ENCODE measurements at regions not wholly inside any gene's neighbourhood (a gene's known extent, or its start where the extent isn't known, plus 50 kb on each side); places are given as distances from the start of the nearest gene placed in this dataset.
"Not testable (repeated sequence)": the region's sequence is repeated elsewhere in the genome, so short reads cannot be mapped to it uniquely, and the experiment has no call there.

DNA sequence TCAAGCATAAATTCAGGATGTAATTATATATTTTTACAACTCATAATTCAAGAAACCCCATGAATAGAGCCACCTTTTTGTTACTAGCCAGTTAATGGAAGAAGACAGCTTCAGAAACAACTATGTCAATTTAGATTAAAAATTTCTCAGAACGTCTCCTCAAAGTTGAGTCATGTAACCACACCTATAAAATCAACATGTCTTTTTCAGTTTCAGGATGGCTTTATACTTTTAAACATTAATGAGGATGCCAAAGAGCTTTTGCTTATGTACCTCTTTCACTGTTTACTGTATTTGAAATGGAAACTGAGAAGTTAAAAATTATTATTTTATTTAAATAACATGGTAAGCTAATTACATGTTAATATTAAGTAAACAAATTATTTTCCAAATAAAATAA lies 280.1 kb downstream of the PTH2R start:
- ChIA-PET CTCF (no interaction called here), POLR2A (no interaction called here)
- no peaks in the 10 kb centered on the region for H3K27me3 ChIP-seq (replicated peaks; ENCODE audit: control insufficient read depth, insufficient read depth, low read length)
- H3K9me3 ChIP-seq: no peaks in the 10 kb centered on the region
- no peak overlapping the region for H3K4me3 ChIP-seq (ENCODE audit: low read depth, low read length)
- H3K27ac Mint-ChIP-seq (ENCODE audit: unreplicated experiment): no peak overlapping the region
- H3K36me3 ChIP-seq (ENCODE audit: control insufficient read depth, insufficient read depth, low read length): no peaks in the 10 kb centered on the region
- no peak overlapping the region for H3K4me3 Mint-ChIP-seq (ENCODE audit: unreplicated experiment)
- no peak for DNase-seq
- intact Hi-C loops (cut with micrococcal nuclease; ENCODE audit: unreplicated experiment): no loop called here
- H3K4me1 Mint-ChIP-seq (ENCODE audit: low read depth, unreplicated experiment): no peaks in the 10 kb centered on the region
- no peaks in the 10 kb centered on the region for H3K36me3 Mint-ChIP-seq (ENCODE audit: insufficient read depth, unreplicated experiment)
- peaks cover 22% of the 10 kb centered on the region for H3K9me3 Mint-ChIP-seq (ENCODE audit: unreplicated experiment)
- no peaks in the 10 kb centered on the region for H3K27me3 Mint-ChIP-seq (ENCODE audit: insufficient read depth, unreplicated experiment)
- BruUV-seq (replicated peaks): no TSS peak
- TF ChIP-seq, protein P1, sequence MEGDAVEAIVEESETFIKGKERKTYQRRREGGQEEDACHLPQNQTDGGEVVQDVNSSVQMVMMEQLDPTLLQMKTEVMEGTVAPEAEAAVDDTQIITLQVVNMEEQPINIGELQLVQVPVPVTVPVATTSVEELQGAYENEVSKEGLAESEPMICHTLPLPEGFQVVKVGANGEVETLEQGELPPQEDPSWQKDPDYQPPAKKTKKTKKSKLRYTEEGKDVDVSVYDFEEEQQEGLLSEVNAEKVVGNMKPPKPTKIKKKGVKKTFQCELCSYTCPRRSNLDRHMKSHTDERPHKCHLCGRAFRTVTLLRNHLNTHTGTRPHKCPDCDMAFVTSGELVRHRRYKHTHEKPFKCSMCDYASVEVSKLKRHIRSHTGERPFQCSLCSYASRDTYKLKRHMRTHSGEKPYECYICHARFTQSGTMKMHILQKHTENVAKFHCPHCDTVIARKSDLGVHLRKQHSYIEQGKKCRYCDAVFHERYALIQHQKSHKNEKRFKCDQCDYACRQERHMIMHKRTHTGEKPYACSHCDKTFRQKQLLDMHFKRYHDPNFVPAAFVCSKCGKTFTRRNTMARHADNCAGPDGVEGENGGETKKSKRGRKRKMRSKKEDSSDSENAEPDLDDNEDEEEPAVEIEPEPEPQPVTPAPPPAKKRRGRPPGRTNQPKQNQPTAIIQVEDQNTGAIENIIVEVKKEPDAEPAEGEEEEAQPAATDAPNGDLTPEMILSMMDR (IDR thresholded peaks at IDR 0.05; ENCODE audit: insufficient read depth in 1 of 2, low read depth in 1 of 2, low read length in 1 of 2, severe bottlenecking in 1 of 2, unreplicated experiment in 1 of 2): no peak
- no peaks in the 10 kb centered on the region for H3K4me1 ChIP-seq

DNA sequence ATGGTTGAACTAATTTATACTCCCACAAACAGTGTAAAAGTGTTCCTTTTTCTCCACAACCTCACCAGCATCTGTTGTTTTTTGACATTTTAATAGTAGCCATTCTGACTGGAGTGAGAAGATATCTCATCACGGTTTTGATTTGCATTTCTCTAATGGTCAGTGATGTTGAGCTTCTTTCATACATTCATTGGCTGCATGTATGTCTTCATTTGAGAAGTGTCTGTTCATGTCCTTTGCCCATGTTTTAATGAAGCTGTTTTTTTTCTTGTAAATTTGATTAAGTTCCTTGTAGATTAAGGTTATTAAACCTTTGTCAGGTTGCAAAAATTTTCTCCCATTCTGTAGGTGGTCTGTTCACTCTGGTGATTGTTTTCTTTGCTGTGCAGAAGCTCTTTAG lies 281.1 kb downstream of the PTH2R start:
- H3K9me3 ChIP-seq; H3K27me3 ChIP-seq (replicated peaks; ENCODE audit: control insufficient read depth, insufficient read depth, low read length); BruUV-seq (replicated peaks); H3K4me1 Mint-ChIP-seq (ENCODE audit: low read depth, unreplicated experiment); H3K27ac Mint-ChIP-seq (ENCODE audit: unreplicated experiment); DNase-seq; H3K4me3 Mint-ChIP-seq (ENCODE audit: unreplicated experiment); H3K36me3 Mint-ChIP-seq (ENCODE audit: insufficient read depth, unreplicated experiment); H3K4me3 ChIP-seq (ENCODE audit: low read depth, low read length); H3K4me1 ChIP-seq; POLR2A ChIA-PET; H3K27me3 Mint-ChIP-seq (ENCODE audit: insufficient read depth, unreplicated experiment); H3K36me3 ChIP-seq (ENCODE audit: control insufficient read depth, insufficient read depth, low read length); CTCF ChIA-PET; intact Hi-C loops (cut with micrococcal nuclease; ENCODE audit: unreplicated experiment): not testable (repeated sequence)
- peaks cover 22% of the 10 kb centered on the region for H3K9me3 Mint-ChIP-seq (ENCODE audit: unreplicated experiment)

DNA sequence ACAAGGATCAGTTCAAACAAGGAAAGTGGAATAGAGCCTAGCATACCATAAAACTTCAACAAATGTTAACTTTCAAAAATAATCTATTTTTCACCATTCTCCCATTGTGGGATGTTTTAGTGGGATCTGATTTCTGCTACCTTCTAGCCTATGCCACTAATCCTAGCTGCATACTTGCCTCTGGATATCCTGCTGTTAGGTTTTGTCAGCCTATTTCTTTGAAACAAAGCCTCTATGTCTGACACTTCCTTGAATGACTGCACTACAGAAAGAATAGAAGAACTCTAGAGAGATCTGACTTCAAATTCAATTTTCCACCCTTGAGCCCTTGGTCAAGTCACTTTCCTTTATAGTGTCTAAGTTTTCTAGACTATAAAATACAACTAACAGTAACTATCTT lies 291.5 kb downstream of the PTH2R start:
- intact Hi-C loops (cut with micrococcal nuclease; ENCODE audit: unreplicated experiment): no loop called here
- ChIA-PET CTCF (no interaction called here), POLR2A (no interaction called here)
- no peak overlapping the region for H3K4me3 Mint-ChIP-seq (ENCODE audit: unreplicated experiment)
- no peak overlapping the region for H3K27ac Mint-ChIP-seq (ENCODE audit: unreplicated experiment)
- H3K9me3 Mint-ChIP-seq (ENCODE audit: unreplicated experiment): no peaks in the 10 kb centered on the region
- no peaks in the 10 kb centered on the region for H3K4me1 ChIP-seq
- H3K27me3 Mint-ChIP-seq (ENCODE audit: insufficient read depth, unreplicated experiment): no peaks in the 10 kb centered on the region
- H3K4me1 Mint-ChIP-seq (ENCODE audit: low read depth, unreplicated experiment): no peaks in the 10 kb centered on the region
- no peak for DNase-seq
- TF ChIP-seq, protein P1 (IDR thresholded peaks at IDR 0.05; ENCODE audit: insufficient read depth in 1 of 2, low read depth in 1 of 2, low read length in 1 of 2, severe bottlenecking in 1 of 2, unreplicated experiment in 1 of 2): no peak
- no peak overlapping the region for H3K4me3 ChIP-seq (ENCODE audit: low read depth, low read length)
- H3K9me3 ChIP-seq: no peaks in the 10 kb centered on the region
- no peaks in the 10 kb centered on the region for H3K27me3 ChIP-seq (replicated peaks; ENCODE audit: control insufficient read depth, insufficient read depth, low read length)
- H3K36me3 Mint-ChIP-seq (ENCODE audit: insufficient read depth, unreplicated experiment): no peaks in the 10 kb centered on the region
- no TSS peak for BruUV-seq (replicated peaks)
- H3K36me3 ChIP-seq (ENCODE audit: control insufficient read depth, insufficient read depth, low read length): no peaks in the 10 kb centered on the region

DNA sequence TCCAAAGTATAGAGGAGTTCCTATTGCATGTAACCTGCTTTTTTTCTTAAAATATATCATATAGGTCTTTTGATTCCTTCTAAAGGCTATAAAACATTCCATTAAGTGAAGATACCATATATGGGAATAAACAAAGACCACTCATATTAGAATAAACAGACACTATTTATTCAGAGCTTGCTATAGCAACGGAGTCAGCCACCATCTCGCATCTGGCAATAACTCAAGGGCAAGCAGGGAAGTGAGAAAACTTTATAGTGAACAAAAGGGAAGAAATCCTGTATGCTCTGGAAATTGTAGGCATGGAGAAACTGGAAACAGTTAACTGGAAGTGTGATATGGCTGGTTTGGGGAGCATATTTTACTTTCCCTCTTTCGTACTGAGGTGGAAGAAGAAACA lies 301.9 kb downstream of the PTH2R start:
- H3K27me3 ChIP-seq (replicated peaks; ENCODE audit: control insufficient read depth, insufficient read depth, low read length): no peaks in the 10 kb centered on the region
- no peaks in the 10 kb centered on the region for H3K9me3 ChIP-seq
- Mint-ChIP-seq H3K4me3 (ENCODE audit: unreplicated experiment) (no peak overlapping the region), H3K9me3 (ENCODE audit: unreplicated experiment) (no peaks in the 10 kb centered on the region), H3K4me1 (ENCODE audit: low read depth, unreplicated experiment) (no peaks in the 10 kb centered on the region), H3K27me3 (ENCODE audit: insufficient read depth, unreplicated experiment) (peaks cover 2% of the 10 kb centered on the region), H3K27ac (ENCODE audit: unreplicated experiment) (no peak overlapping the region), H3K36me3 (ENCODE audit: insufficient read depth, unreplicated experiment) (no peaks in the 10 kb centered on the region)
- DNase-seq: no peak
- ChIA-PET CTCF (no interaction called here), POLR2A (no interaction called here)
- no peaks in the 10 kb centered on the region for H3K36me3 ChIP-seq (ENCODE audit: control insufficient read depth, insufficient read depth, low read length)
- H3K4me1 ChIP-seq: no peaks in the 10 kb centered on the region
- intact Hi-C loops (cut with micrococcal nuclease; ENCODE audit: unreplicated experiment): no loop called here
- no peak overlapping the region for H3K4me3 ChIP-seq (ENCODE audit: low read depth, low read length)
- TF ChIP-seq, protein P1 (IDR thresholded peaks at IDR 0.05; ENCODE audit: insufficient read depth in 1 of 2, low read depth in 1 of 2, low read length in 1 of 2, severe bottlenecking in 1 of 2, unreplicated experiment in 1 of 2): no peak
- BruUV-seq (replicated peaks): no TSS peak
